ENCODE measurements at regions not wholly inside any gene's neighbourhood (a gene's known extent, or its start where the extent isn't known, plus 50 kb on each side); places are given as distances from the start of the nearest gene placed in this dataset.

- TF ChIP-seq CTCF (conservative IDR thresholded peaks at IDR 0.05; ENCODE audit: low read depth, low read length) (no peak), EZH2 (IDR thresholded peaks at IDR 0.05; ENCODE audit: borderline replicate concordance, low read depth, low read length, poor library complexity, severe bottlenecking) (no peak)
Observed at GRCh38 chr11:106344394-106344793, 266.9 kb downstream of the AASDHPPT start.

Data from A673 (cell line).